ENCODE measurements at regions not wholly inside any gene's neighbourhood (a gene's known extent, or its start where the extent isn't known, plus 50 kb on each side); places are given as distances from the start of the nearest gene placed in this dataset.
"Not testable (repeated sequence)": the region's sequence is repeated elsewhere in the genome, so short reads cannot be mapped to it uniquely, and the experiment has no call there.

- H3K36me3 ChIP-seq = no peaks in the 10 kb centered on the region
- no peak overlapping the region for H3K27ac ChIP-seq
- no peak for DNase-seq (ENCODE audit: low read depth in 1 of 2, low spot score in 2 of 2)
- H3K4me1 ChIP-seq (replicated peaks) = no peaks in the 10 kb centered on the region
- no peaks in the 10 kb centered on the region for H3K9me3 ChIP-seq (replicated peaks)
- H3K4me3 ChIP-seq = no peak overlapping the region
- no peaks in the 10 kb centered on the region for H3K27me3 ChIP-seq (replicated peaks)
These were observed 60.4 kb upstream of the PDHA2 start for GRCh38 chr4:95779447-95779846.

GRCh38 chr4:95778666-95779065 is 61.2 kb upstream of the PDHA2 start:
- H3K4me3 ChIP-seq = no peak overlapping the region
- H3K4me1 ChIP-seq (replicated peaks) = no peaks in the 10 kb centered on the region
- no peaks in the 10 kb centered on the region for H3K9me3 ChIP-seq (replicated peaks)
- no peak overlapping the region for H3K27ac ChIP-seq
- DNase-seq (ENCODE audit: low read depth in 1 of 2, low spot score in 2 of 2) = no peak
- H3K27me3 ChIP-seq (replicated peaks) = no peaks in the 10 kb centered on the region
- no peaks in the 10 kb centered on the region for H3K36me3 ChIP-seq

GRCh38 chr4:95770605-95771004 is 69.3 kb upstream of the PDHA2 start:
- not testable (repeated sequence) for H3K36me3 ChIP-seq; H3K4me3 ChIP-seq; H3K27me3 ChIP-seq (replicated peaks); H3K27ac ChIP-seq; H3K4me1 ChIP-seq (replicated peaks); DNase-seq (ENCODE audit: low read depth in 1 of 2, low spot score in 2 of 2); H3K9me3 ChIP-seq (replicated peaks)

GRCh38 chr4:95764961-95765360 is 74.9 kb upstream of the PDHA2 start:
- H3K27ac ChIP-seq = no peak overlapping the region
- H3K9me3 ChIP-seq (replicated peaks) = no peaks in the 10 kb centered on the region
- no peaks in the 10 kb centered on the region for H3K27me3 ChIP-seq (replicated peaks)
- no peaks in the 10 kb centered on the region for H3K36me3 ChIP-seq
- H3K4me3 ChIP-seq = no peak overlapping the region
- no peak for DNase-seq (ENCODE audit: low read depth in 1 of 2, low spot score in 2 of 2)
- no peaks in the 10 kb centered on the region for H3K4me1 ChIP-seq (replicated peaks)

- DNase-seq (ENCODE audit: low read depth in 1 of 2, low spot score in 2 of 2) = no peak
- Histone ChIP-seq H3K36me3 (no peaks in the 10 kb centered on the region), H3K27me3 (replicated peaks) (no peaks in the 10 kb centered on the region), H3K9me3 (replicated peaks) (no peaks in the 10 kb centered on the region), H3K4me1 (replicated peaks) (no peaks in the 10 kb centered on the region), H3K4me3 (no peak overlapping the region), H3K27ac (no peak overlapping the region)
These were observed 78.0 kb upstream of the PDHA2 start for GRCh38 chr4:95761871-95762270.

GRCh38 chr4:95761426-95761825 is 78.5 kb upstream of the PDHA2 start:
- DNase-seq (ENCODE audit: low read depth in 1 of 2, low spot score in 2 of 2) = no peak
- Histone ChIP-seq H3K27me3 (replicated peaks) (no peaks in the 10 kb centered on the region), H3K36me3 (no peaks in the 10 kb centered on the region), H3K27ac (no peak overlapping the region), H3K9me3 (replicated peaks) (no peaks in the 10 kb centered on the region), H3K4me1 (replicated peaks) (no peaks in the 10 kb centered on the region), H3K4me3 (no peak overlapping the region)

- H3K27me3 ChIP-seq (replicated peaks); H3K9me3 ChIP-seq (replicated peaks); H3K27ac ChIP-seq; H3K4me1 ChIP-seq (replicated peaks); DNase-seq (ENCODE audit: low read depth in 1 of 2, low spot score in 2 of 2); H3K4me3 ChIP-seq; H3K36me3 ChIP-seq: not testable (repeated sequence)
These were observed 79.2 kb upstream of the PDHA2 start for GRCh38 chr4:95760646-95761045.

- no peaks in the 10 kb centered on the region for H3K4me1 ChIP-seq (replicated peaks)
- DNase-seq (ENCODE audit: low read depth in 1 of 2, low spot score in 2 of 2) = no peak
- no peak overlapping the region for H3K27ac ChIP-seq
- H3K27me3 ChIP-seq (replicated peaks) = no peaks in the 10 kb centered on the region
- no peaks in the 10 kb centered on the region for H3K9me3 ChIP-seq (replicated peaks)
- no peak overlapping the region for H3K4me3 ChIP-seq
- no peaks in the 10 kb centered on the region for H3K36me3 ChIP-seq
These were observed 81.9 kb upstream of the PDHA2 start for GRCh38 chr4:95758001-95758400.

- no peak for DNase-seq (ENCODE audit: low read depth in 1 of 2, low spot score in 2 of 2)
- Histone ChIP-seq H3K36me3 (no peaks in the 10 kb centered on the region), H3K4me1 (replicated peaks) (no peaks in the 10 kb centered on the region), H3K9me3 (replicated peaks) (no peaks in the 10 kb centered on the region; the same call in 1 of the 2 replicates), H3K27me3 (replicated peaks) (no peaks in the 10 kb centered on the region), H3K4me3 (no peak overlapping the region), H3K27ac (no peak overlapping the region)
These were observed 85.2 kb upstream of the PDHA2 start for GRCh38 chr4:95754667-95755066.

- Histone ChIP-seq H3K4me1 (replicated peaks) (no peaks in the 10 kb centered on the region), H3K36me3 (no peaks in the 10 kb centered on the region), H3K4me3 (no peak overlapping the region), H3K27ac (no peak overlapping the region), H3K9me3 (replicated peaks) (peaks cover 4% of the 10 kb centered on the region; the same call in 1 of the 2 replicates), H3K27me3 (replicated peaks) (no peaks in the 10 kb centered on the region)
- no peak for DNase-seq (ENCODE audit: low read depth in 1 of 2, low spot score in 2 of 2)
These were observed 90.7 kb upstream of the PDHA2 start for GRCh38 chr4:95749204-95749603.

GRCh38 chr4:95742872-95743271 is 97.0 kb upstream of the PDHA2 start:
- Histone ChIP-seq H3K4me3 (no peak overlapping the region), H3K4me1 (replicated peaks) (no peaks in the 10 kb centered on the region), H3K36me3 (no peaks in the 10 kb centered on the region), H3K27ac (no peak overlapping the region), H3K27me3 (replicated peaks) (no peaks in the 10 kb centered on the region), H3K9me3 (replicated peaks) (0 out of 2 replicates have a peak, but pooled peaks cover 4% of the 10 kb centered on the region)
- no peak for DNase-seq (ENCODE audit: low read depth in 1 of 2, low spot score in 2 of 2)

GRCh38 chr4:95742179-95742578 is 97.7 kb upstream of the PDHA2 start:
- Histone ChIP-seq H3K9me3 (replicated peaks) (0 out of 2 replicates have a peak, but pooled peaks cover 4% of the 10 kb centered on the region), H3K36me3 (no peaks in the 10 kb centered on the region), H3K27me3 (replicated peaks) (no peaks in the 10 kb centered on the region), H3K4me3 (no peak overlapping the region), H3K27ac (no peak overlapping the region), H3K4me1 (replicated peaks) (no peaks in the 10 kb centered on the region)
- DNase-seq (ENCODE audit: low read depth in 1 of 2, low spot score in 2 of 2) = no peak

- no peak overlapping the region for H3K4me3 ChIP-seq
- DNase-seq (ENCODE audit: low read depth in 1 of 2, low spot score in 2 of 2) = no peak
- no peaks in the 10 kb centered on the region for H3K4me1 ChIP-seq (replicated peaks)
- H3K27me3 ChIP-seq (replicated peaks) = no peaks in the 10 kb centered on the region
- no peaks in the 10 kb centered on the region for H3K36me3 ChIP-seq
- H3K27ac ChIP-seq = no peak overlapping the region
- H3K9me3 ChIP-seq (replicated peaks) = no peaks in the 10 kb centered on the region
These were observed 107.8 kb upstream of the PDHA2 start for GRCh38 chr4:95732061-95732460.

- H3K27ac ChIP-seq = no peak overlapping the region
- no peaks in the 10 kb centered on the region for H3K27me3 ChIP-seq (replicated peaks)
- H3K4me3 ChIP-seq = no peak overlapping the region
- no peak for DNase-seq (ENCODE audit: low read depth in 1 of 2, low spot score in 2 of 2)
- H3K9me3 ChIP-seq (replicated peaks) = no peaks in the 10 kb centered on the region
- H3K4me1 ChIP-seq (replicated peaks) = no peaks in the 10 kb centered on the region
- H3K36me3 ChIP-seq = no peaks in the 10 kb centered on the region
These were observed 110.3 kb upstream of the PDHA2 start for GRCh38 chr4:95729596-95729995.

GRCh38 chr4:95728145-95728544 is 111.7 kb upstream of the PDHA2 start:
- H3K4me1 ChIP-seq (replicated peaks) = no peaks in the 10 kb centered on the region
- no peak overlapping the region for H3K27ac ChIP-seq
- no peak for DNase-seq (ENCODE audit: low read depth in 1 of 2, low spot score in 2 of 2)
- no peak overlapping the region for H3K4me3 ChIP-seq
- H3K27me3 ChIP-seq (replicated peaks) = no peaks in the 10 kb centered on the region
- H3K9me3 ChIP-seq (replicated peaks) = no peaks in the 10 kb centered on the region
- no peaks in the 10 kb centered on the region for H3K36me3 ChIP-seq
